ENCODE measurements at regions not wholly inside any gene's neighbourhood (a gene's known extent, or its start where the extent isn't known, plus 50 kb on each side); places are given as distances from the start of the nearest gene placed in this dataset.

GRCh38 chr1:68329096-68329835 is 96.9 kb upstream of the WLS start:
- Histone ChIP-seq H3K27me3 (replicated peaks; ENCODE audit: insufficient read depth) (no peaks in the 10 kb centered on the region), H3K4me3 (no peak overlapping the region), H3K36me3 (no peaks in the 10 kb centered on the region), H3K4me1 (replicated peaks) (no peaks in the 10 kb centered on the region), H3K9me3 (no peaks in the 10 kb centered on the region), H3K27ac (no peak overlapping the region)
- WGBS: 31% methylated on average over 1 of the region's 1 CpG
- no peak for DNase-seq (ENCODE audit: low spot score)
- TF ChIP-seq POLR2A (IDR thresholded peaks at IDR 0.05) (no peak), CTCF (IDR thresholded peaks at IDR 0.05) (no peak), POLR2AphosphoS5 (IDR thresholded peaks at IDR 0.05) (no peak)
- intact Hi-C loops (cut with DNase I): no loop called here

- Histone ChIP-seq H3K9me3 (no peaks in the 10 kb centered on the region), H3K27ac (no peak overlapping the region), H3K4me1 (replicated peaks) (no peaks in the 10 kb centered on the region), H3K36me3 (no peaks in the 10 kb centered on the region), H3K4me3 (no peak overlapping the region), H3K27me3 (replicated peaks; ENCODE audit: insufficient read depth) (no peaks in the 10 kb centered on the region)
- TF ChIP-seq POLR2A (IDR thresholded peaks at IDR 0.05): no peak
- no peak for TF ChIP-seq POLR2AphosphoS5 (IDR thresholded peaks at IDR 0.05)
- no peak for TF ChIP-seq CTCF (IDR thresholded peaks at IDR 0.05)
- intact Hi-C loops (cut with DNase I): no loop called here
- WGBS: 100% methylated on average over 1 of the region's 1 CpG
- DNase-seq (ENCODE audit: low spot score): no peak
These were observed 96.2 kb upstream of the WLS start for GRCh38 chr1:68328490-68328889.

- WGBS: 57% methylated on average over 3 of the region's 3 CpGs
- TF ChIP-seq CTCF (IDR thresholded peaks at IDR 0.05): no peak
- TF ChIP-seq POLR2AphosphoS5 (IDR thresholded peaks at IDR 0.05): peak; percentile 34
- H3K27me3 ChIP-seq (replicated peaks; ENCODE audit: insufficient read depth): no peaks in the 10 kb centered on the region
- H3K36me3 ChIP-seq: no peaks in the 10 kb centered on the region
- no peaks in the 10 kb centered on the region for H3K9me3 ChIP-seq
- no peak for DNase-seq (ENCODE audit: low spot score)
- no peaks in the 10 kb centered on the region for H3K4me1 ChIP-seq (replicated peaks)
- H3K4me3 ChIP-seq: no peak overlapping the region
- no peak overlapping the region for H3K27ac ChIP-seq
- intact Hi-C loops (cut with DNase I): no loop called here
These were observed 95.1 kb upstream of the WLS start for GRCh38 chr1:68327414-68327813.

- Histone ChIP-seq H3K4me1 (replicated peaks) (no peaks in the 10 kb centered on the region), H3K27me3 (replicated peaks; ENCODE audit: insufficient read depth) (no peaks in the 10 kb centered on the region), H3K4me3 (no peak overlapping the region), H3K9me3 (no peaks in the 10 kb centered on the region), H3K27ac (no peak overlapping the region), H3K36me3 (no peaks in the 10 kb centered on the region)
- intact Hi-C loops (cut with DNase I): no loop called here
- no peak for DNase-seq (ENCODE audit: low spot score)
- TF ChIP-seq CTCF (IDR thresholded peaks at IDR 0.05) (no peak), POLR2AphosphoS5 (IDR thresholded peaks at IDR 0.05) (no peak), POLR2A (IDR thresholded peaks at IDR 0.05) (no peak)
- WGBS: 66% methylated on average over 2 of the region's 2 CpGs
These were observed 94.2 kb upstream of the WLS start for GRCh38 chr1:68326481-68326880.

- 82% methylated on average over 2 of the region's 2 CpGs for WGBS
- no peak for DNase-seq (ENCODE audit: low spot score)
- H3K4me3 ChIP-seq: no peak overlapping the region
- H3K27ac ChIP-seq: peak overlapping the region in 1 of 2 donors; percentile 38
- H3K4me1 ChIP-seq (replicated peaks): no peaks in the 10 kb centered on the region
- no peak for TF ChIP-seq CTCF (IDR thresholded peaks at IDR 0.05)
- no peak for TF ChIP-seq POLR2A (IDR thresholded peaks at IDR 0.05)
- no peak for TF ChIP-seq POLR2AphosphoS5 (IDR thresholded peaks at IDR 0.05)
- intact Hi-C loops (cut with DNase I): loop anchor here (5.0 kb wide), 2 partner anchors 92 to 207 kb away; partner anchors contain the start of gene WLS
- H3K27me3 ChIP-seq (replicated peaks; ENCODE audit: insufficient read depth): no peaks in the 10 kb centered on the region
- no peaks in the 10 kb centered on the region for H3K9me3 ChIP-seq
- H3K36me3 ChIP-seq: no peaks in the 10 kb centered on the region
These were observed 92.0 kb upstream of the WLS start for GRCh38 chr1:68324316-68324715.

All from prostate gland (tissue), 2 donors.